ENCODE measurements at regions not wholly inside any gene's neighbourhood (a gene's known extent, or its start where the extent isn't known, plus 50 kb on each side); places are given as distances from the start of the nearest gene placed in this dataset.

DNA sequence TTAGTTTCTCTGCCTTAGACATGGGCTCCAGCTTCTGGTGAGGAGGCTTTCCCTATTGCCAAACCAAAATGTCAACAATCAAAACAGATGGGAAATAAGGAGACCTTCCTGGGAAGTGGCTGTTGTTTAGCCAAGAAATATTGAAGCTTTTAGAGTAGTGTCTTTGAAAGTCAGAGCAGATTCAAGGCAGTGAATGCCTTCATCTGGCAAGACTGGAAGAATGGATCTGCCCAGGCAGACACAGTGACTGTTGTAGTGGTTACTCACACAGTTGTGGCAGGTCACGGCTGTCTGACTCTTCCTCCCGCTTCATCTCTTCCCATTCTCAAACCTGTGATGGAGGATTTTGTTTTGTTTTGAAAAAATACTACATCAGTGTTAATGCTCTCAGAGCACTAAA, 154.1 kb upstream of the ADO start:
- no peaks in the 10 kb centered on the region for H3K4me1 ChIP-seq (replicated peaks)
- intact Hi-C loops (cut with DNase I) = no loop called here
- TF ChIP-seq POLR2A (IDR thresholded peaks at IDR 0.05) = no peak
- TF ChIP-seq, protein P1, sequence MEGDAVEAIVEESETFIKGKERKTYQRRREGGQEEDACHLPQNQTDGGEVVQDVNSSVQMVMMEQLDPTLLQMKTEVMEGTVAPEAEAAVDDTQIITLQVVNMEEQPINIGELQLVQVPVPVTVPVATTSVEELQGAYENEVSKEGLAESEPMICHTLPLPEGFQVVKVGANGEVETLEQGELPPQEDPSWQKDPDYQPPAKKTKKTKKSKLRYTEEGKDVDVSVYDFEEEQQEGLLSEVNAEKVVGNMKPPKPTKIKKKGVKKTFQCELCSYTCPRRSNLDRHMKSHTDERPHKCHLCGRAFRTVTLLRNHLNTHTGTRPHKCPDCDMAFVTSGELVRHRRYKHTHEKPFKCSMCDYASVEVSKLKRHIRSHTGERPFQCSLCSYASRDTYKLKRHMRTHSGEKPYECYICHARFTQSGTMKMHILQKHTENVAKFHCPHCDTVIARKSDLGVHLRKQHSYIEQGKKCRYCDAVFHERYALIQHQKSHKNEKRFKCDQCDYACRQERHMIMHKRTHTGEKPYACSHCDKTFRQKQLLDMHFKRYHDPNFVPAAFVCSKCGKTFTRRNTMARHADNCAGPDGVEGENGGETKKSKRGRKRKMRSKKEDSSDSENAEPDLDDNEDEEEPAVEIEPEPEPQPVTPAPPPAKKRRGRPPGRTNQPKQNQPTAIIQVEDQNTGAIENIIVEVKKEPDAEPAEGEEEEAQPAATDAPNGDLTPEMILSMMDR (IDR thresholded peaks at IDR 0.05) = no peak
- TF ChIP-seq POLR2AphosphoS5 (IDR thresholded peaks at IDR 0.05) = no peak
- no peaks in the 10 kb centered on the region for H3K36me3 ChIP-seq
- H3K4me3 ChIP-seq = no peak overlapping the region
- H3K27ac ChIP-seq = no peak overlapping the region
- DNase-seq (ENCODE audit: low spot score) = no peak
- H3K9me3 ChIP-seq = no peaks in the 10 kb centered on the region
- WGBS = 88% methylated on average over 2 of the region's 2 CpGs
- no peaks in the 10 kb centered on the region for H3K27me3 ChIP-seq (replicated peaks; ENCODE audit: insufficient read depth)

DNA sequence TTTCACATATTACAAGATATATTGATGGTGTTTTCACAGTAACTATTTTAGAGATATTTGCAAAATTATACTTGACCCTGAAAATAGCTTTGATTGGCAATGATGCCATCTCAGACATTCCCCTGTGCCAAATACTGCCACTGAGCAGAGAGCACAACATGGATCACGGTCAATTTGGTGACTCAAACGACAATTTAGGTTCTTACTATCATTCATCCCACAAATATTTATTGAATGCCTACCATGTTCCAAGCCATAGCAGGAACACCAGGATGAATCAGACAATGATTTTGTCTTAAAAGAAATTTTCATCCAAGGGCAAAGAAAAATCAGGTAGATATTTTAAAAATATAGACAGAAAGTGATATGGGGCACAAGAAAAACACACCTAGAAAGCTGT, 153.2 kb upstream of the ADO start:
- Histone ChIP-seq H3K27me3 (replicated peaks; ENCODE audit: insufficient read depth) (no peaks in the 10 kb centered on the region), H3K4me3 (no peak overlapping the region), H3K4me1 (replicated peaks) (no peaks in the 10 kb centered on the region), H3K27ac (no peak overlapping the region), H3K9me3 (no peaks in the 10 kb centered on the region), H3K36me3 (no peaks in the 10 kb centered on the region)
- no peak for DNase-seq (ENCODE audit: low spot score)
- WGBS = 63% methylated on average over 2 of the region's 2 CpGs
- intact Hi-C loops (cut with DNase I) = no loop called here
- TF ChIP-seq, protein P1 (IDR thresholded peaks at IDR 0.05) = no peak
- TF ChIP-seq POLR2A (IDR thresholded peaks at IDR 0.05) (no peak), POLR2AphosphoS5 (IDR thresholded peaks at IDR 0.05) (no peak)

DNA sequence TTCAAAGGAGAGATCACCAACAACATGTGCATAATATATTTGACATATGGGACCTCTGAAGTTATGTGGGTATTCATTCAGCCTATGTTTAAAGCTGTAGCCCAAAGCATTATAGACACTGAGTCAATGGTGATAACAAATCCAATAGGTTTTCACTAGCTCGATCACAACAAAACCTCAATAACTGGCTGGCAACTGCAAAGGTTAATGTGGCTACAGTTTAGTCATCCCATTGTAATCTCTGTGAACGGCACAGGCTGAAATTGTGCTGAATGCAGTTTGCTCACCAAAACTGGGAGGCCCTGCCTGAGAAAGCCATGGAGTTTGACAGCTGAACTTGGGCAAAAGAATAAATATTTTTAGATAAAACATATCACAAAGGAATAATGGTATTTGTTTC, 152.4 kb upstream of the ADO start:
- no peak overlapping the region for H3K27ac ChIP-seq
- WGBS = 57% methylated on average over 2 of the region's 2 CpGs
- no peaks in the 10 kb centered on the region for H3K27me3 ChIP-seq (replicated peaks; ENCODE audit: insufficient read depth)
- no peak overlapping the region for H3K4me3 ChIP-seq
- no peak for DNase-seq (ENCODE audit: low spot score)
- no peaks in the 10 kb centered on the region for H3K9me3 ChIP-seq
- H3K36me3 ChIP-seq = no peaks in the 10 kb centered on the region
- TF ChIP-seq POLR2A (IDR thresholded peaks at IDR 0.05) = no peak
- H3K4me1 ChIP-seq (replicated peaks) = no peaks in the 10 kb centered on the region
- intact Hi-C loops (cut with DNase I) = no loop called here

DNA sequence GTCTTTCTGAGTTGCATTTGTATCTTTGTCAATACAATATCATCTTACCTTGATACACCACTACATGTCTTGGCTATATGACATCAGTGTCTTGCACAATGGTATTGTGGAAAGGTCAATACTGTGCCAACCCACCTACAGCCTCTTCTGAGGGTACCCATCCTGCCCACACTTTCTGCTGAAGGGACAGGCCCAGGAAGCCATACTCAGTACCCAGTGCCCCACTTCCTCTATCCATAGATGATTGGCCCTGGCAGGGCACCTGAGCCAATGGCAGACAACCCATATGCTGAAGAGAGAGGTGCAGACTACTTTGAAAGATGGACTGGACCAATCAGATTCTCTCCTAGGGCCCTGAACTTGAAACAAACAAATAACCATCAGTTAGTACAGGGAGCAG, 152.0 kb upstream of the ADO start:
- TF ChIP-seq, protein P1 (IDR thresholded peaks at IDR 0.05) = no peak
- TF ChIP-seq POLR2AphosphoS5 (IDR thresholded peaks at IDR 0.05) (no peak), POLR2A (IDR thresholded peaks at IDR 0.05) (no peak)

DNA sequence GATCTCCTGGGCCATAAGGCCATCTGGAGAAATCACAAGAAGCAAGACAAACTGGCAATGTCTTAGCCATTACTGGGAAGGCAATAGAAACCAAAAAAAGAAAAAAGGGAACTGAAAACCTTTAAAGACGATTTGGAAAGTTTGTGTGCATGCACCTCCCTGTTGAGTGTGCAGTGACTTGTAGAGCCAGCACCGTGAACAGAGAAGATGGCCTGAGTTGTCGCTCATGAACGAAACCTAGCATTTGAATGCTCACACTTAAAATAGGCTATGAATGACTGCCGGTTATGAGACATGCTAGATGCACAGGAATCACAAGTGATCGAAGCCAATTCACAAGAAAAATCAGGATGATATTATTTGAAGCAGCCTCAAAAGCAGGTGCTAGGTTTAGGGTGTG, 151.3 kb upstream of the ADO start:
- Histone ChIP-seq H3K4me3 (no peak overlapping the region), H3K9me3 (no peaks in the 10 kb centered on the region), H3K27ac (no peak overlapping the region), H3K4me1 (replicated peaks) (no peaks in the 10 kb centered on the region), H3K36me3 (no peaks in the 10 kb centered on the region), H3K27me3 (replicated peaks; ENCODE audit: insufficient read depth) (no peaks in the 10 kb centered on the region)
- no peak for DNase-seq (ENCODE audit: low spot score)
- TF ChIP-seq, protein P1 (IDR thresholded peaks at IDR 0.05) = no peak
- no peak for TF ChIP-seq POLR2A (IDR thresholded peaks at IDR 0.05)
- TF ChIP-seq POLR2AphosphoS5 (IDR thresholded peaks at IDR 0.05) = no peak
- intact Hi-C loops (cut with DNase I) = no loop called here
- 77% methylated on average over 6 of the region's 6 CpGs for WGBS

More for the DNA sequence above, 152.0 kb upstream of the ADO start:
- H3K4me1 ChIP-seq (replicated peaks) = no peaks in the 10 kb centered on the region
- H3K4me3 ChIP-seq = no peak overlapping the region
- no peaks in the 10 kb centered on the region for H3K9me3 ChIP-seq
- no peaks in the 10 kb centered on the region for H3K27me3 ChIP-seq (replicated peaks; ENCODE audit: insufficient read depth)
- intact Hi-C loops (cut with DNase I) = no loop called here
- no peak overlapping the region for H3K27ac ChIP-seq
- DNase-seq (ENCODE audit: low spot score) = no peak
- no peaks in the 10 kb centered on the region for H3K36me3 ChIP-seq
